ENCODE measurements at regions not wholly inside any gene's neighbourhood (a gene's known extent, or its start where the extent isn't known, plus 50 kb on each side); places are given as distances from the start of the nearest gene placed in this dataset.

GRCh38 chr9:65435464-65435863 is 150.5 kb upstream of the FOXD4L5 start:
- H3K4me2 ChIP-seq (ENCODE audit: low read depth, low read length), result no peak overlapping the region

GRCh38 chr9:65432722-65433323 is 147.8 kb upstream of the FOXD4L5 start:
- Histone ChIP-seq H3K4me2 (ENCODE audit: low read depth, low read length) (no peak overlapping the region), H4K20me1 (ENCODE audit: insufficient read depth, low read length) (no peaks in the 10 kb centered on the region), H3F3A (ENCODE audit: insufficient read depth, low read length) (no peaks in the 10 kb centered on the region), H3K4me3 (ENCODE audit: low read length) (no peak overlapping the region), H3K27ac (ENCODE audit: low read length) (no peak overlapping the region), H3K27me3 (replicated peaks; ENCODE audit: insufficient read depth, low read length) (no peaks in the 10 kb centered on the region), H3K9me3 (replicated peaks; ENCODE audit: insufficient read depth, low read length) (no peaks in the 10 kb centered on the region), H3K4me1 (ENCODE audit: low read length) (no peaks in the 10 kb centered on the region), H3K79me2 (ENCODE audit: low read length) (no peaks in the 10 kb centered on the region), H3K9ac (ENCODE audit: low read length) (no peak overlapping the region), H3K9me2 (replicated peaks; ENCODE audit: insufficient read depth, low read length) (no peaks in the 10 kb centered on the region), H2AFZ (ENCODE audit: low read length) (no peak overlapping the region), H3K36me3 (replicated peaks; ENCODE audit: insufficient read depth, low read length) (no peaks in the 10 kb centered on the region)
- no peak for DNase-seq
- TF ChIP-seq EZH2phosphoT487 (IDR thresholded peaks at IDR 0.05; ENCODE audit: low read length) (no peak), CTCF (IDR thresholded peaks at IDR 0.05; ENCODE audit: low read length) (no peak), EZH2 (optimal IDR thresholded peaks at IDR 0.05; ENCODE audit: low read depth, low read length) (no peak)

More at GRCh38 chr9:65435464-65435863, 150.5 kb upstream of the FOXD4L5 start:
- Histone ChIP-seq H3F3A (ENCODE audit: insufficient read depth, low read length) (no peaks in the 10 kb centered on the region), H3K9ac (ENCODE audit: low read length) (no peak overlapping the region), H3K79me2 (ENCODE audit: low read length) (no peaks in the 10 kb centered on the region), H3K9me3 (replicated peaks; ENCODE audit: insufficient read depth, low read length) (no peaks in the 10 kb centered on the region), H3K9me2 (replicated peaks; ENCODE audit: insufficient read depth, low read length) (no peaks in the 10 kb centered on the region), H3K36me3 (replicated peaks; ENCODE audit: insufficient read depth, low read length) (no peaks in the 10 kb centered on the region), H2AFZ (ENCODE audit: low read length) (no peak overlapping the region), H3K27me3 (replicated peaks; ENCODE audit: insufficient read depth, low read length) (no peaks in the 10 kb centered on the region), H3K27ac (ENCODE audit: low read length) (no peak overlapping the region), H4K20me1 (ENCODE audit: insufficient read depth, low read length) (no peaks in the 10 kb centered on the region), H3K4me3 (ENCODE audit: low read length) (no peak overlapping the region), H3K4me1 (ENCODE audit: low read length) (no peaks in the 10 kb centered on the region)
- TF ChIP-seq CTCF (IDR thresholded peaks at IDR 0.05; ENCODE audit: low read length) (no peak), EZH2phosphoT487 (IDR thresholded peaks at IDR 0.05; ENCODE audit: low read length) (no peak), EZH2 (optimal IDR thresholded peaks at IDR 0.05; ENCODE audit: low read depth, low read length) (no peak)
- no peak for DNase-seq

- Histone ChIP-seq H3K4me2 (ENCODE audit: low read depth, low read length) (no peak overlapping the region), H3K4me1 (ENCODE audit: low read length) (no peaks in the 10 kb centered on the region), H3K4me3 (ENCODE audit: low read length) (no peak overlapping the region), H2AFZ (ENCODE audit: low read length) (no peak overlapping the region), H3K9me2 (replicated peaks; ENCODE audit: insufficient read depth, low read length) (no peaks in the 10 kb centered on the region), H3F3A (ENCODE audit: insufficient read depth, low read length) (no peaks in the 10 kb centered on the region), H3K27me3 (replicated peaks; ENCODE audit: insufficient read depth, low read length) (no peaks in the 10 kb centered on the region), H3K27ac (ENCODE audit: low read length) (no peak overlapping the region), H3K9ac (ENCODE audit: low read length) (no peak overlapping the region), H3K9me3 (replicated peaks; ENCODE audit: insufficient read depth, low read length) (no peaks in the 10 kb centered on the region), H3K79me2 (ENCODE audit: low read length) (no peaks in the 10 kb centered on the region), H3K36me3 (replicated peaks; ENCODE audit: insufficient read depth, low read length) (no peaks in the 10 kb centered on the region), H4K20me1 (ENCODE audit: insufficient read depth, low read length) (no peaks in the 10 kb centered on the region)
- TF ChIP-seq CTCF (IDR thresholded peaks at IDR 0.05; ENCODE audit: low read length), result no peak
- TF ChIP-seq EZH2phosphoT487 (IDR thresholded peaks at IDR 0.05; ENCODE audit: low read length), result no peak
- no peak for TF ChIP-seq EZH2 (optimal IDR thresholded peaks at IDR 0.05; ENCODE audit: low read depth, low read length)
- DNase-seq, result no peak
Measured at GRCh38 chr9:65432051-65432450, 147.0 kb upstream of the FOXD4L5 start.

All from MM.1S (cell line).